ENCODE measurements at regions not wholly inside any gene's neighbourhood (a gene's known extent, or its start where the extent isn't known, plus 50 kb on each side); places are given as distances from the start of the nearest gene placed in this dataset.
A peak's percentile ranks its signal among the peaks of the same experiment; 100 is the strongest.

DNA sequence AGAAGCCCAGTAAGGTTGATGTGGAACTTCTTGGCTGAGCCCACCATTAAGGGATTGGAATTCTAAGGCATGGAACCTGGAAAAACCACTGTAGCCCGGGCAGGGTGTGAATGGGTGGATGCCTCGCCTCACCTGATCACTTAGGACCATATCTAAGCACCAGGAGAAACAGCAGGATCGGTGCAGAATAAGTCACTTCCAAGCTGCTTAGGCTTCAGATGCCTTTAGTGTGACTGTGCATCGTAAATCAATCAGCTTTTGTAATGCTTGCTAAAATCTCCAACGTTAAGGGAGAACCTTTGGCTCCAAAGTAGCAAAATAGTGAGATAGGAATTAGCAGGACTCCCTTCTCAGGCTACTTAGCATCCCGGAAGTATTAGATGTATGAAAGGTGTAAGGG lies 103.9 kb upstream of the MEGF10 start:
- Histone ChIP-seq H3K4me3 (ENCODE audit: low read length in 3 of 3) (no peak overlapping the region), H3K9me3 (ENCODE audit: control insufficient read depth in 2 of 3, insufficient read depth in 1 of 3, low read length in 3 of 3) (no peaks in the 10 kb centered on the region), H3K27me3 (ENCODE audit: control insufficient read depth, insufficient read depth, low read length) (no peaks in the 10 kb centered on the region), H3K27ac (ENCODE audit: low read depth in 2 of 2, low read length in 2 of 2) (no peak overlapping the region), H3K4me1 (ENCODE audit: control insufficient read depth in 2 of 3, insufficient read depth in 2 of 3, low read depth in 1 of 3, low read length in 3 of 3) (no peaks in the 10 kb centered on the region), H3K36me3 (ENCODE audit: control insufficient read depth in 2 of 3, insufficient read depth in 3 of 3, low read length in 3 of 3) (no peaks in the 10 kb centered on the region), H3K9ac (ENCODE audit: low read length in 3 of 3) (no peak overlapping the region)
- DNase-seq (peak in 1 of 5 donors; percentile 12), FAIRE-seq (no peak)
- TF ChIP-seq, protein P1, sequence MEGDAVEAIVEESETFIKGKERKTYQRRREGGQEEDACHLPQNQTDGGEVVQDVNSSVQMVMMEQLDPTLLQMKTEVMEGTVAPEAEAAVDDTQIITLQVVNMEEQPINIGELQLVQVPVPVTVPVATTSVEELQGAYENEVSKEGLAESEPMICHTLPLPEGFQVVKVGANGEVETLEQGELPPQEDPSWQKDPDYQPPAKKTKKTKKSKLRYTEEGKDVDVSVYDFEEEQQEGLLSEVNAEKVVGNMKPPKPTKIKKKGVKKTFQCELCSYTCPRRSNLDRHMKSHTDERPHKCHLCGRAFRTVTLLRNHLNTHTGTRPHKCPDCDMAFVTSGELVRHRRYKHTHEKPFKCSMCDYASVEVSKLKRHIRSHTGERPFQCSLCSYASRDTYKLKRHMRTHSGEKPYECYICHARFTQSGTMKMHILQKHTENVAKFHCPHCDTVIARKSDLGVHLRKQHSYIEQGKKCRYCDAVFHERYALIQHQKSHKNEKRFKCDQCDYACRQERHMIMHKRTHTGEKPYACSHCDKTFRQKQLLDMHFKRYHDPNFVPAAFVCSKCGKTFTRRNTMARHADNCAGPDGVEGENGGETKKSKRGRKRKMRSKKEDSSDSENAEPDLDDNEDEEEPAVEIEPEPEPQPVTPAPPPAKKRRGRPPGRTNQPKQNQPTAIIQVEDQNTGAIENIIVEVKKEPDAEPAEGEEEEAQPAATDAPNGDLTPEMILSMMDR (IDR thresholded peaks at IDR 0.05; ENCODE audit: borderline replicate concordance, extremely low read depth, insufficient read depth), result no peak
- intact Hi-C loops (cut with DNase I), result no loop called here

DNA sequence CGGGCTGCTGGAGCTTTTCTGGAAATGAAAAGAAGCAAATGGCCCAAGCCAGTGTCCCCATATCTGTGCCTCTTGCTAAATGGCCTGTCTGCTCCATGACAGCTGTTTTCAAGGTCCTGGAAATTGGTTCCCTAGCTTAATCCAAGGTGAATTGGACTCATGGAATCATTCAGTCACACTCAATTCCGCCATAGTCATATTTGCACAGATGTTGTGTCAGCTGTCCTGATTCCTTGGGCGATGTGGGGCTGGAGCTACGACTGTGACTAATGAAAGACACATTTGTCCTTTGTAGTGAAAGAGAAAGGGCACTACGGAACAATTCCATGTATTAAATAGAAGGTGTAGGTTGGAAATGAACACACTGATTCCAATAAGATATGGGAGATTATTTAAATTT lies 102.9 kb upstream of the MEGF10 start:
- H3K27ac ChIP-seq (ENCODE audit: low read depth in 2 of 2, low read length in 2 of 2), result no peak overlapping the region
- FAIRE-seq, result no peak
- TF ChIP-seq, protein P1 (IDR thresholded peaks at IDR 0.05; ENCODE audit: borderline replicate concordance, extremely low read depth, insufficient read depth), result no peak
- no peaks in the 10 kb centered on the region for H3K27me3 ChIP-seq (ENCODE audit: control insufficient read depth, insufficient read depth, low read length)
- no peak overlapping the region for H3K4me3 ChIP-seq (ENCODE audit: low read length in 3 of 3)
- no peaks in the 10 kb centered on the region for H3K4me1 ChIP-seq (ENCODE audit: control insufficient read depth in 2 of 3, insufficient read depth in 2 of 3, low read depth in 1 of 3, low read length in 3 of 3)
- no peak for DNase-seq
- H3K36me3 ChIP-seq (ENCODE audit: control insufficient read depth in 2 of 3, insufficient read depth in 3 of 3, low read length in 3 of 3), result no peaks in the 10 kb centered on the region
- intact Hi-C loops (cut with DNase I), result no loop called here
- H3K9ac ChIP-seq (ENCODE audit: low read length in 3 of 3), result no peak overlapping the region
- no peaks in the 10 kb centered on the region for H3K9me3 ChIP-seq (ENCODE audit: control insufficient read depth in 2 of 3, insufficient read depth in 1 of 3, low read length in 3 of 3)

DNA sequence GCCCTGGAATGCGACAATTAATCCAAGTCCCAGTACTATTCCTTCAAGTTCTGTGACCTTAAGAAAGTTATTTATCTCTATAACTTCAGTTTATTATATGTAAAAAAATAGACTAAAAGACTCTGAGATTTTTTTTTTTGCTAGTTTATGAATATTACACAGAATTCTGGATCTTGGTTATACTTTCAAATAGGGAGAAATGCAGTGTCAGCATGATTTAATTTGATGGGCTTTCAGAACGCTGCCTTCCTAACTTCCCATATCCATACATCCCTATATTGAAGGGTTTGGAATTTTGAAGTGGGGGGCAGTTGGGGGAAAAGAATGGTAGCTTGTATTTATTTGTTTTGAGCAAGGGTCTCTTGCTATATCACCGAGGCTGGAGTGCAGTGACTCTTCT lies 98.4 kb upstream of the MEGF10 start:
- H3K27ac ChIP-seq (ENCODE audit: low read depth in 2 of 2, low read length in 2 of 2), result no peak overlapping the region
- DNase-seq, result no peak
- TF ChIP-seq, protein P1 (IDR thresholded peaks at IDR 0.05; ENCODE audit: borderline replicate concordance, extremely low read depth, insufficient read depth), result no peak
- no peaks in the 10 kb centered on the region for H3K4me1 ChIP-seq (ENCODE audit: control insufficient read depth in 2 of 3, insufficient read depth in 2 of 3, low read depth in 1 of 3, low read length in 3 of 3)
- FAIRE-seq, result no peak
- H3K36me3 ChIP-seq (ENCODE audit: control insufficient read depth in 2 of 3, insufficient read depth in 3 of 3, low read length in 3 of 3), result no peaks in the 10 kb centered on the region
- no peaks in the 10 kb centered on the region for H3K9me3 ChIP-seq (ENCODE audit: control insufficient read depth in 2 of 3, insufficient read depth in 1 of 3, low read length in 3 of 3)
- no peak overlapping the region for H3K9ac ChIP-seq (ENCODE audit: low read length in 3 of 3)
- no peak overlapping the region for H3K4me3 ChIP-seq (ENCODE audit: low read length in 3 of 3)
- intact Hi-C loops (cut with DNase I), result no loop called here
- H3K27me3 ChIP-seq (ENCODE audit: control insufficient read depth, insufficient read depth, low read length), result no peaks in the 10 kb centered on the region

DNA sequence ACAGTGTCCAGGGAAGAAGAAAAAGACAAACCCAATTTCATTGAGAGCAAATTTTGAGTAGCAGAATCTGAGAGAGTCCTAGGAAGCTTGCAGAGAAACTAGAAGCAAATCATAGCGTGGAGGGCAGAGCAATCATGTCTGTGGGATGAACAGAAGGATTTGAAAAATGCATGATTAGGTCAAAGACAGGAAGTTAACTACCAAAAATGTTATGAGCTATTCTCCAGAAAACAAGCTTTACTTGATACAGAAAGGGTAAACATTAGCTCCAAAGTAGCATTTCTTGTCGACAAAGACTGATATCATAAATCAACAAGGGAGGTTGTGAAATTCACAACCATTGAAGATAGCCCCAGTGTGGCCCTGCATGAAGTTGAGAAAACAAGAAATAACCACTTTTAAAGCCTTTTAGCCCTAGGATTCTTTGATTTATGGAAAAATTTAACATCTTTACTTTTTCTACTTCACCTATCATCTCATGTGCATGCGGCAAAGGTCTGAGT lies 97.7 kb upstream of the MEGF10 start:
- no peak for FAIRE-seq
- Histone ChIP-seq H3K36me3 (ENCODE audit: control insufficient read depth in 2 of 3, insufficient read depth in 3 of 3, low read length in 3 of 3) (no peaks in the 10 kb centered on the region), H3K27ac (ENCODE audit: low read depth in 2 of 2, low read length in 2 of 2) (no peak overlapping the region), H3K9me3 (ENCODE audit: control insufficient read depth in 2 of 3, insufficient read depth in 1 of 3, low read length in 3 of 3) (no peaks in the 10 kb centered on the region), H3K27me3 (ENCODE audit: control insufficient read depth, insufficient read depth, low read length) (no peaks in the 10 kb centered on the region), H3K4me1 (ENCODE audit: control insufficient read depth in 2 of 3, insufficient read depth in 2 of 3, low read depth in 1 of 3, low read length in 3 of 3) (no peaks in the 10 kb centered on the region), H3K9ac (ENCODE audit: low read length in 3 of 3) (no peak overlapping the region), H3K4me3 (ENCODE audit: low read length in 3 of 3) (no peak overlapping the region)
- DNase-seq, result peak in 1 of 5 donors; percentile 6
- intact Hi-C loops (cut with DNase I), result no loop called here
- TF ChIP-seq, protein P1 (IDR thresholded peaks at IDR 0.05; ENCODE audit: borderline replicate concordance, extremely low read depth, insufficient read depth), result no peak

Measured in kidney (tissue), 13 donors.